SK-N-MC (cell line): ENCODE measurements at regions not wholly inside any gene's neighbourhood (a gene's known extent, or its start where the extent isn't known, plus 50 kb on each side); places are given as distances from the start of the nearest gene placed in this dataset.

ENCODE experiments used
- EZH2 ChIP-seq: fragments of 200-600 bp; sonication (generic); IDR thresholded peaks from one replicate; pipeline ENCODE4 v1.6.1; 2017; ENCODE audit warnings: antibody characterized with exemption
- FOXP2 ChIP-seq: optimal IDR thresholded peaks from 2 replicates; pipeline ENCODE3; 2011; ENCODE audit warnings: mild to moderate bottlenecking, moderate library complexity; ENCODE audit not compliant: insufficient read depth; ENCODE audit errors: extremely low read length, control extremely low read depth
- POLR2AphosphoS5 ChIP-seq: IDR thresholded peaks from 2 replicates; pipeline ENCODE4 v1.6.1; 2012; ENCODE audit warnings: mild to moderate bottlenecking, low read depth, low read length, borderline replicate concordance

DNA sequence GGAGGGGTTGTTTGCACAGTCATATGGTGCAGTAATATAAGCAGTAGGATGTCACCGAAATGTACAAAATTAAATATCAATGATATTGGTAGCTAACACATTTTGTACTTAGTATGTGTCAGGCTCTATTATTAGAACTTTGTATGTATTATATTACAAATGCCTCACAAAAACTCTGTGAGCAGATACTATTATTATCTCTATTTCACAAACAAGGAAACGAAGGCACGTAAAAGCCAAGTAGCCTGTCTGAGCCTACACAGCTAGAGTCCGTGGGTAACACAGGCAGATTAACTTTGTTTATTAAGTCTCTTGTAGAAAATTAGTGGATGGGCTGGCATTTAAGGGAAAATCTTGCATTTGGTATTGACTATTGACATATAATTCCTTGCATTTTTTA is 284.3 kb upstream of the DAB2 start:
- TF ChIP-seq POLR2AphosphoS5 (no peak), EZH2 (no peak), FOXP2 (no peak)
